ENCODE measurements at regions not wholly inside any gene's neighbourhood (a gene's known extent, or its start where the extent isn't known, plus 50 kb on each side); places are given as distances from the start of the nearest gene placed in this dataset.

DNA sequence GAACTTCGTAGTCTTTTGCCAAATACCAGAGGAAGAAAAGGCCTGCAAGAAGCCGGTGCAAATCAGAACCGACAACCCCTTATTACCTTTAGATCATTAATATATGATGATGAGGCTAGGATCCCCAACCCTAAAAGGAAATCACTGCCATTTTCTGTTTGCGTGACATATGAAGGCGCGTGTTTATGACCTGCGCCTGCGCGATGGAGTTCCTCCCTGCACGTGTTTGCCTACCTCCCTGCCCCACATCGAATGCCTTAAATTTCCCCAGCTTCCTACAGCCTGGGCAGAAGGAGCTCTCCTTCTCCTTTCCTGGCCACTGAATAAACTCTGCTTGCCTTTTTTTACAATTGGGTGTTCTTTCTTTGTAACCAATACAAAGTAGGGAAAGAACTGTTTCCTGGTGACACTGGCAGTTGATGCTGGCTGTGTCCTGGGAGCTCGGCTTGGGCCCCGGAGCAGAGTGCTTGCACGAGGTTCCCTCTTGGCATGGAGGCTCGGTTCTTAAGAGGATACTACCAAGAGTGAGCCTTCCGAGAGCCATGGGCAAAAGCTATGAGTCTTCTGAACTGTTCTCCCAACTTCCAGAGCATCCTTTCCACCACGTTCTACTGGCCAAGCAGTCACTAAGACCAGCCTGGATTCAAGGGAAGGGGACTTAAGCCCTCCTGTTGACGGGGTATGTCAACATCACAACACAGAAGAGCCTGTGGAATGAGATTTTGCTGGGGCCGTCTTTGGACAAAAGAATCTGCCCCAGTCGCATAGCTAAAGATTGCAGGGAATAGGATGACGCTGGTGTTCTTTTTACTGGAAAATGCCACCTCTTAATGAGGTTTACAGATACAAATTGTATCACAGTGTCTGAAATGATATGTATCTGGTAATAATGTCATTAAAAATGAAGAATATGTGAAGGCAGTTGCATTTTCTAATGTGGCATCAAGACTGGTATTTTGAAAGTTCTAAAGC is 179.8 kb downstream of the SH3BP4 start:
- TF ChIP-seq, protein P1, sequence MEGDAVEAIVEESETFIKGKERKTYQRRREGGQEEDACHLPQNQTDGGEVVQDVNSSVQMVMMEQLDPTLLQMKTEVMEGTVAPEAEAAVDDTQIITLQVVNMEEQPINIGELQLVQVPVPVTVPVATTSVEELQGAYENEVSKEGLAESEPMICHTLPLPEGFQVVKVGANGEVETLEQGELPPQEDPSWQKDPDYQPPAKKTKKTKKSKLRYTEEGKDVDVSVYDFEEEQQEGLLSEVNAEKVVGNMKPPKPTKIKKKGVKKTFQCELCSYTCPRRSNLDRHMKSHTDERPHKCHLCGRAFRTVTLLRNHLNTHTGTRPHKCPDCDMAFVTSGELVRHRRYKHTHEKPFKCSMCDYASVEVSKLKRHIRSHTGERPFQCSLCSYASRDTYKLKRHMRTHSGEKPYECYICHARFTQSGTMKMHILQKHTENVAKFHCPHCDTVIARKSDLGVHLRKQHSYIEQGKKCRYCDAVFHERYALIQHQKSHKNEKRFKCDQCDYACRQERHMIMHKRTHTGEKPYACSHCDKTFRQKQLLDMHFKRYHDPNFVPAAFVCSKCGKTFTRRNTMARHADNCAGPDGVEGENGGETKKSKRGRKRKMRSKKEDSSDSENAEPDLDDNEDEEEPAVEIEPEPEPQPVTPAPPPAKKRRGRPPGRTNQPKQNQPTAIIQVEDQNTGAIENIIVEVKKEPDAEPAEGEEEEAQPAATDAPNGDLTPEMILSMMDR (IDR thresholded peaks at IDR 0.05) = no peak
- TF ChIP-seq POLR2AphosphoS5 (IDR thresholded peaks at IDR 0.05) = no peak

Data from breast epithelium (tissue), 3 donors.